Nephron (organoid): ENCODE measurements at regions not wholly inside any gene's neighbourhood (a gene's known extent, or its start where the extent isn't known, plus 50 kb on each side); places are given as distances from the start of the nearest gene placed in this dataset.

Experiments
- H3K27ac Mint-ChIP-seq, 3 experiments: 2 replicates each; pipeline ENCODE4 v1.8.0; 2020; ENCODE audit warnings: mixed read lengths in 3 of 3, mild to moderate bottlenecking in 2 of 3, moderate library complexity in 1 of 3
- H3K27me3 Mint-ChIP-seq: 2 replicates; pipeline ENCODE4 v1.8.0; 2021; ENCODE audit warnings: low read depth, mild to moderate bottlenecking, moderate library complexity, mixed read lengths
- H3K36me3 Mint-ChIP-seq: 2 replicates; pipeline ENCODE4 v1.8.0; 2020; ENCODE audit warnings: low read depth, mixed read lengths
- H3K4me1 Mint-ChIP-seq: 2 replicates; pipeline ENCODE4 v1.8.0; 2020; ENCODE audit warnings: mixed read lengths
- H3K4me3 Mint-ChIP-seq, 3 experiments: 2 replicates each; pipeline ENCODE4 v1.8.0; 2020; ENCODE audit warnings: mild to moderate bottlenecking in 3 of 3, mixed read lengths in 3 of 3, moderate library complexity in 2 of 3
- H3K9me3 Mint-ChIP-seq: 2 replicates; pipeline ENCODE4 v1.8.0; 2020; ENCODE audit warnings: mixed read lengths
- CTCF ChIP-seq, 3 experiments: fragments of 200-600 bp; sonication (generic); IDR thresholded peaks; one replicate each; pipeline ENCODE4 v1.5.0; 2021; ENCODE audit warnings: antibody characterized with exemption in 3 of 3; ENCODE audit not compliant: unreplicated experiment in 3 of 3

- Mint-ChIP-seq H3K4me1 (no peaks in the 10 kb centered on the region), H3K27ac (no peak overlapping the region)
Observed at GRCh38 chr12:78324234-78324633, 493.5 kb downstream of the NAV3 start.

DNA sequence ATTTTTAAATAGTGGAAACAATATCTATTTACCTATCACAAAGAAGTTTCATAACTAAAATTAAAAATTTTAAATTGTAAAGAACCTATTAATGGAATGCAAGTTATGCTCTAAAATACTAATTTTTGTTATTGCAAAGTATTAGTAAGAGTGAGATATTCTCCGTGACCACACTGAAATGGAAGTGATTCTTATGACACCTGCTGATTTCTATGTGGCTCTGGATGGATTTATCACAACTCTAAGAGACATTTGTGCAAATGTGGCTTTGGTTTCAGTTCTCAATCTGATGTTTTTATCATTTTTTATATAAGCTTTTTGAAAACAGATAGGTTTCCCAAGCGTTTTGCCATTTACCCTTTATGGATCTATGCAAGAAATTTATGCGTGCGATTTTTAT lies 497.8 kb downstream of the NAV3 start:
- Mint-ChIP-seq H3K27me3 (no peaks in the 10 kb centered on the region), H3K36me3 (no peaks in the 10 kb centered on the region), H3K27ac (no peak overlapping the region), H3K4me3 (no peak overlapping the region), H3K9me3 (no peaks in the 10 kb centered on the region), H3K4me1 (no peaks in the 10 kb centered on the region)
- TF ChIP-seq CTCF (IDR thresholded peaks at IDR 0.05; ENCODE audit: unreplicated experiment in 3 of 3), result no peak

More at GRCh38 chr12:78324234-78324633, 493.5 kb downstream of the NAV3 start:
- no peaks in the 10 kb centered on the region for H3K36me3 Mint-ChIP-seq
- no peak for TF ChIP-seq CTCF (IDR thresholded peaks at IDR 0.05; ENCODE audit: unreplicated experiment in 3 of 3)
- H3K27me3 Mint-ChIP-seq, result no peaks in the 10 kb centered on the region
- H3K4me3 Mint-ChIP-seq, result no peak overlapping the region
- peaks cover 7% of the 10 kb centered on the region for H3K9me3 Mint-ChIP-seq

- Mint-ChIP-seq H3K4me1 (no peaks in the 10 kb centered on the region), H3K36me3 (no peaks in the 10 kb centered on the region), H3K27me3 (no peaks in the 10 kb centered on the region), H3K9me3 (no peaks in the 10 kb centered on the region), H3K27ac (no peak overlapping the region), H3K4me3 (no peak overlapping the region)
- TF ChIP-seq CTCF (IDR thresholded peaks at IDR 0.05; ENCODE audit: unreplicated experiment in 3 of 3), result no peak
Observed at GRCh38 chr12:78330131-78330530, 499.4 kb downstream of the NAV3 start.

DNA sequence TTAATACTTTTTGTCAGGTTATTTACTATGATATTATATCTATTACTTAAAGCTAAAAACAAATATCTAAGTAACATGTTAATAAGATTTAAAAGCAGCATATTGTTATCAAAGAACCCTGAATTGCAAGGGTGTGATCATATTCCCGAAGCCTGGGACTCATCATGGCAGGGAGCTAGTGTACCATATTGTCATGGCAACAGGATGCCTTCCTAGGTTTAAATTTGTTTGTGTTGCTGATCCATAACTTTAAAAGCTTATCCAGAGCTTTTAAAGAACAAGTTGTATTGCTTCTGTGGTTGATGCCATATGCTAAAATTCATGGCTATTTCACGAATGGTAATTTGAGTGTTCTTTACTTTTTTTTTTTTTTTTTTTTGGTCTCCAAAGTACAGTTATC lies 500.5 kb downstream of the NAV3 start:
- H3K9me3 Mint-ChIP-seq, result no peaks in the 10 kb centered on the region
- no peak overlapping the region for H3K27ac Mint-ChIP-seq
- H3K36me3 Mint-ChIP-seq, result no peaks in the 10 kb centered on the region
- H3K4me3 Mint-ChIP-seq, result no peak overlapping the region
- no peaks in the 10 kb centered on the region for H3K4me1 Mint-ChIP-seq
- TF ChIP-seq CTCF (IDR thresholded peaks at IDR 0.05; ENCODE audit: unreplicated experiment in 3 of 3), result no peak
- no peaks in the 10 kb centered on the region for H3K27me3 Mint-ChIP-seq

GRCh38 chr12:78331753-78332152 lies 501.1 kb downstream of the NAV3 start:
- no peaks in the 10 kb centered on the region for H3K9me3 Mint-ChIP-seq
- H3K27ac Mint-ChIP-seq, result no peak overlapping the region
- TF ChIP-seq CTCF (IDR thresholded peaks at IDR 0.05; ENCODE audit: unreplicated experiment in 3 of 3), result no peak
- H3K4me3 Mint-ChIP-seq, result no peak overlapping the region
- H3K36me3 Mint-ChIP-seq, result no peaks in the 10 kb centered on the region
- no peaks in the 10 kb centered on the region for H3K4me1 Mint-ChIP-seq
- H3K27me3 Mint-ChIP-seq, result no peaks in the 10 kb centered on the region

DNA sequence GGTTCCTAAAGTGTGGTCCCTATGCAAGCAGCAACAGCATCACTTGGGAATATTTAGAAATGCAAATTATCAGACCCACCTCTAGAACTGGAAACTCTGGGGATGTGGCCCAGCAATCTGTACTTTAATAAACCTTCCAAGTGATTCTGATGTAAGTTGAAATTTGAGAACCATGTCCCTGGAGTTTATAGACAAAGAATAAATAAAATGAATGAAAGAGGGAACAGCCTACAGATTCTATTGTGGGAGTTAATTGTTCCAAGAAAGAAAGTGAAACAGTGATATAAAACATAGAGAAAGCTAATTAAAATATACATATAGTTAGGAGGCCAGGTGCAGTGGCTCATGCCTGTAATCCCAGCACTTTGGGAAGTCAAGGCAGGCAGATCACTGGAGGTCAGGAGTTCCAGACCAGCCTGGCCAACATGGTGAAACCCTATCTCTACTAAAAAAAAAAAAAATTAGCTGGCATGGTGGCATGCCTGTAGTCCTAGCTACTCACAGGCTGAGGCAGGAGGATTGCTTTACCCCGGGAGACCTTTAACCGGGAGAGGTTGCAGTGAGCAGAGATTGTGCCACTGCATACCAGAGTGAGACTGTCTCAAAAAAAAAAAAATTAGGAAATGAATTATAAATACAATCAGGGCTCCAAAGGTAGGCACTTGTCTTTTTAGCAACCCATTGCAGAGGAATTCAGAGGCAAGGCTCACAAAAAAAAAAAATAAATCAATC lies 507.5 kb downstream of the NAV3 start:
- Mint-ChIP-seq H3K27me3 (no peaks in the 10 kb centered on the region), H3K4me1 (no peaks in the 10 kb centered on the region), H3K27ac (no peak overlapping the region), H3K9me3 (peaks cover 3% of the 10 kb centered on the region), H3K36me3 (no peaks in the 10 kb centered on the region), H3K4me3 (no peak overlapping the region)
- no peak for TF ChIP-seq CTCF (IDR thresholded peaks at IDR 0.05; ENCODE audit: unreplicated experiment in 3 of 3)
